ENCODE measurements at regions not wholly inside any gene's neighbourhood (a gene's known extent, or its start where the extent isn't known, plus 50 kb on each side); places are given as distances from the start of the nearest gene placed in this dataset.

- TF ChIP-seq POLR2AphosphoS5 (IDR thresholded peaks at IDR 0.05; ENCODE audit: low read depth, low read length) (no peak), POLR2A (IDR thresholded peaks at IDR 0.05; ENCODE audit: low read depth, low read length) (no peak), TAF1 (IDR thresholded peaks at IDR 0.05; ENCODE audit: low read depth, low read length) (no peak), PAX5 (IDR thresholded peaks at IDR 0.05; ENCODE audit: insufficient read depth, low read length, severe bottlenecking) (no peak)
These were observed 179.3 kb downstream of the OMA1 start for GRCh38 chr1:58367217-58367616.
